Neural cell (in vitro differentiated cells): ENCODE measurements at regions not wholly inside any gene's neighbourhood (a gene's known extent, or its start where the extent isn't known, plus 50 kb on each side); places are given as distances from the start of the nearest gene placed in this dataset.

ENCODE experiments used
- EZH2 ChIP-seq: fragments of 200-600, 300-800 bp; shearing (Covaris generic), sonication (generic); IDR thresholded peaks from 2 replicates; pipeline ENCODE4 v1.6.1; 2014; ENCODE audit warnings: antibody characterized with exemption, low read length, borderline replicate concordance, mild to moderate bottlenecking; ENCODE audit not compliant: insufficient read depth, poor library complexity, severe bottlenecking
- TAF1 ChIP-seq: IDR thresholded peaks from 2 replicates; pipeline ENCODE4 v1.6.1; 2012; ENCODE audit warnings: low read depth
- TF ChIP-seq, protein P1 (sequence below): fragments of 450-650 bp; IDR thresholded peaks from 2 replicates; pipeline ENCODE4 v1.5.1; 2014; ENCODE audit warnings: antibody characterized with exemption, mild to moderate bottlenecking, moderate library complexity; ENCODE audit not compliant: poor library complexity, severe bottlenecking
- TF ChIP-seq, protein P2 (sequence below): IDR thresholded peaks from 2 replicates; pipeline ENCODE4 v1.6.1; 2012; ENCODE audit warnings: borderline replicate concordance

- TF ChIP-seq, protein P1, sequence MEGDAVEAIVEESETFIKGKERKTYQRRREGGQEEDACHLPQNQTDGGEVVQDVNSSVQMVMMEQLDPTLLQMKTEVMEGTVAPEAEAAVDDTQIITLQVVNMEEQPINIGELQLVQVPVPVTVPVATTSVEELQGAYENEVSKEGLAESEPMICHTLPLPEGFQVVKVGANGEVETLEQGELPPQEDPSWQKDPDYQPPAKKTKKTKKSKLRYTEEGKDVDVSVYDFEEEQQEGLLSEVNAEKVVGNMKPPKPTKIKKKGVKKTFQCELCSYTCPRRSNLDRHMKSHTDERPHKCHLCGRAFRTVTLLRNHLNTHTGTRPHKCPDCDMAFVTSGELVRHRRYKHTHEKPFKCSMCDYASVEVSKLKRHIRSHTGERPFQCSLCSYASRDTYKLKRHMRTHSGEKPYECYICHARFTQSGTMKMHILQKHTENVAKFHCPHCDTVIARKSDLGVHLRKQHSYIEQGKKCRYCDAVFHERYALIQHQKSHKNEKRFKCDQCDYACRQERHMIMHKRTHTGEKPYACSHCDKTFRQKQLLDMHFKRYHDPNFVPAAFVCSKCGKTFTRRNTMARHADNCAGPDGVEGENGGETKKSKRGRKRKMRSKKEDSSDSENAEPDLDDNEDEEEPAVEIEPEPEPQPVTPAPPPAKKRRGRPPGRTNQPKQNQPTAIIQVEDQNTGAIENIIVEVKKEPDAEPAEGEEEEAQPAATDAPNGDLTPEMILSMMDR = no peak
- no peak for TF ChIP-seq TAF1
- no peak for TF ChIP-seq EZH2
- TF ChIP-seq, protein P2, sequence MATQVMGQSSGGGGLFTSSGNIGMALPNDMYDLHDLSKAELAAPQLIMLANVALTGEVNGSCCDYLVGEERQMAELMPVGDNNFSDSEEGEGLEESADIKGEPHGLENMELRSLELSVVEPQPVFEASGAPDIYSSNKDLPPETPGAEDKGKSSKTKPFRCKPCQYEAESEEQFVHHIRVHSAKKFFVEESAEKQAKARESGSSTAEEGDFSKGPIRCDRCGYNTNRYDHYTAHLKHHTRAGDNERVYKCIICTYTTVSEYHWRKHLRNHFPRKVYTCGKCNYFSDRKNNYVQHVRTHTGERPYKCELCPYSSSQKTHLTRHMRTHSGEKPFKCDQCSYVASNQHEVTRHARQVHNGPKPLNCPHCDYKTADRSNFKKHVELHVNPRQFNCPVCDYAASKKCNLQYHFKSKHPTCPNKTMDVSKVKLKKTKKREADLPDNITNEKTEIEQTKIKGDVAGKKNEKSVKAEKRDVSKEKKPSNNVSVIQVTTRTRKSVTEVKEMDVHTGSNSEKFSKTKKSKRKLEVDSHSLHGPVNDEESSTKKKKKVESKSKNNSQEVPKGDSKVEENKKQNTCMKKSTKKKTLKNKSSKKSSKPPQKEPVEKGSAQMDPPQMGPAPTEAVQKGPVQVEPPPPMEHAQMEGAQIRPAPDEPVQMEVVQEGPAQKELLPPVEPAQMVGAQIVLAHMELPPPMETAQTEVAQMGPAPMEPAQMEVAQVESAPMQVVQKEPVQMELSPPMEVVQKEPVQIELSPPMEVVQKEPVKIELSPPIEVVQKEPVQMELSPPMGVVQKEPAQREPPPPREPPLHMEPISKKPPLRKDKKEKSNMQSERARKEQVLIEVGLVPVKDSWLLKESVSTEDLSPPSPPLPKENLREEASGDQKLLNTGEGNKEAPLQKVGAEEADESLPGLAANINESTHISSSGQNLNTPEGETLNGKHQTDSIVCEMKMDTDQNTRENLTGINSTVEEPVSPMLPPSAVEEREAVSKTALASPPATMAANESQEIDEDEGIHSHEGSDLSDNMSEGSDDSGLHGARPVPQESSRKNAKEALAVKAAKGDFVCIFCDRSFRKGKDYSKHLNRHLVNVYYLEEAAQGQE = no peak
Observed at GRCh38 chr3:71964170-71964569, 179.2 kb upstream of the PROK2 start.
